HCT116 (cell line): ENCODE measurements at regions not wholly inside any gene's neighbourhood (a gene's known extent, or its start where the extent isn't known, plus 50 kb on each side); places are given as distances from the start of the nearest gene placed in this dataset.

ENCODE experiments used
- ATAC-seq: fragments of 200-7000 bp; cut with Tn5 transposase; 2 replicates; pipeline ENCODE4 v1.9.1; 2020; ENCODE audit warnings: mild to moderate bottlenecking, moderate library complexity
- BruUV-seq: library from RNA; stranded (reverse); fragments of 400-500 nt; replicated peaks from 2 replicates; lab custom pipeline; 2021; lab: Mats Ljungman, UMichigan
- CTCF ChIA-PET: fragments of 300-600 bp; sonication (Branson Sonifier 250); formaldehyde crosslinking; loops from one replicate; lab custom pipeline; 2021; ENCODE audit warnings: antibody characterized with exemption; lab: Charles Lee
- POLR2A ChIA-PET: fragments of 300-600, 350-600 bp; sonication (Branson Sonifier 250); formaldehyde crosslinking; loops from one replicate; lab custom pipeline; 2021; ENCODE audit warnings: antibody characterized with exemption; lab: Charles Lee
- RAD21 ChIA-PET, 2 experiments: fragments of 300-600 bp; sonication (Branson Sonifier 250); formaldehyde crosslinking; loops; one replicate each; lab custom pipeline; 2023; ENCODE audit warnings: low total read pairs in 2 of 2; ENCODE audit not compliant: uncharacterized antibody in 2 of 2, unreplicated experiment in 2 of 2, low non-redundant PET in 1 of 2; lab: Charles Lee
- DNase-seq: peaks from one replicate; pipeline ENCODE4 v3.0.0-alpha.2; 2010; ENCODE audit warnings: low read depth, low spot score
- H2AFZ ChIP-seq: fragments of 200-600 bp; shearing (Covaris generic), sonication (generic); 2 replicates; pipeline ENCODE4 v1.6.1; 2017; ENCODE audit warnings: low read depth, mixed run types, mixed read lengths, antibody characterized with exemption, low read length; ENCODE audit not compliant: poor library complexity, severe bottlenecking
- H3K27ac ChIP-seq: 2 replicates; pipeline ENCODE4 v1.5.1; 2012; ENCODE audit warnings: low read depth, low read length
- H3K27me3 ChIP-seq: fragments of 200-600 bp; sonication (generic); 2 replicates; pipeline ENCODE4 v1.6.1; 2016; ENCODE audit warnings: mixed run types, low read length, mixed read lengths; ENCODE audit not compliant: insufficient read depth
- H3K36me3 ChIP-seq, 2 experiments: fragments of 200-500 bp in 1 of 2; fragments of 200-600 bp in 1 of 2; sonication (Bioruptor generic) in 1 of 2; sonication (generic) in 1 of 2; 2 replicates each; pipeline versions ENCODE4 v1.5.1 to v1.6.1; 2014 to 2016; ENCODE audit warnings: low read length in 2 of 2, inconsistent platforms in 1 of 2, mixed read lengths in 1 of 2, mixed run types in 1 of 2; ENCODE audit not compliant: insufficient read depth in 2 of 2, control insufficient read depth in 1 of 2
- H3K4me1 ChIP-seq, 2 experiments: fragments of 200-600 bp in 1 of 2; sonication (generic) in 1 of 2; 2 replicates each; pipeline versions ENCODE4 v1.5.1 to v1.6.1; 2012 to 2017; ENCODE audit warnings: low read length in 2 of 2, inconsistent platforms in 1 of 2, mild to moderate bottlenecking in 1 of 2, mixed read lengths in 1 of 2, mixed run types in 1 of 2, moderate library complexity in 1 of 2; ENCODE audit not compliant: insufficient read depth in 2 of 2, control insufficient read depth in 1 of 2
- H3K4me2 ChIP-seq: fragments of 200-600 bp; sonication (generic); 2 replicates; pipeline ENCODE4 v1.6.1; 2017; ENCODE audit warnings: mixed run types, low read length, mixed read lengths
- H3K4me3 ChIP-seq, 2 experiments: fragments of 200-600 bp in 1 of 2; sonication (generic) in 1 of 2; replicated peaks in 1 of 2; 2 replicates each; pipeline ENCODE4 v1.5.1; 2011 to 2016; ENCODE audit warnings: low read length in 2 of 2, control low read depth in 1 of 2, low read depth in 1 of 2, mild to moderate bottlenecking in 1 of 2, mixed read lengths in 1 of 2, mixed run types in 1 of 2
- H3K79me2 ChIP-seq: fragments of 200-600 bp; sonication (generic); 2 replicates; pipeline ENCODE4 v1.6.1; 2017; ENCODE audit warnings: mild to moderate bottlenecking, mixed run types, low read length, moderate library complexity, mixed read lengths; ENCODE audit not compliant: insufficient read depth
- H3K9ac ChIP-seq: fragments of 200-600 bp; sonication (generic); 2 replicates; pipeline ENCODE4 v1.6.1; 2016; ENCODE audit warnings: low read length, mixed read lengths
- H3K9me2 ChIP-seq: fragments of 200-600 bp; sonication (generic), shearing (Covaris generic); 2 replicates; pipeline ENCODE4 v1.6.1; 2017; ENCODE audit warnings: mixed run types, mild to moderate bottlenecking, moderate library complexity; ENCODE audit not compliant: insufficient read depth
- H3K9me3 ChIP-seq, 2 experiments: fragments of 200-500 bp in 1 of 2; fragments of 200-600 bp in 1 of 2; sonication (Bioruptor generic) in 1 of 2; sonication (generic) in 1 of 2; 2 replicates each; pipeline ENCODE4 v1.6.1; 2014 to 2017; ENCODE audit warnings: low read length in 2 of 2, mixed read lengths in 2 of 2, inconsistent platforms in 1 of 2, low read depth in 1 of 2, mild to moderate bottlenecking in 1 of 2, mixed run types in 1 of 2, moderate library complexity in 1 of 2; ENCODE audit not compliant: control insufficient read depth in 1 of 2, insufficient read depth in 1 of 2
- H4K20me1 ChIP-seq: fragments of 200-600 bp; sonication (generic), shearing (Covaris generic); 2 replicates; pipeline ENCODE4 v1.6.1; 2017; ENCODE audit warnings: mixed run types, mild to moderate bottlenecking, moderate library complexity; ENCODE audit not compliant: insufficient read depth
- CBX3 ChIP-seq: IDR thresholded peaks from 2 replicates; pipeline ENCODE4 v1.6.1; 2012; ENCODE audit warnings: low read depth
- CEBPB ChIP-seq: IDR thresholded peaks from 2 replicates; pipeline ENCODE4 v1.6.1; 2012; ENCODE audit warnings: low read depth
- EGR1 ChIP-seq: IDR thresholded peaks from 2 replicates; pipeline ENCODE4 v1.6.1; 2012; ENCODE audit warnings: low read depth
- ELF1 ChIP-seq: IDR thresholded peaks from 2 replicates; pipeline ENCODE4 v1.6.1; 2012; ENCODE audit warnings: low read depth, borderline replicate concordance
- EZH2 ChIP-seq: fragments of 200-600 bp; sonication (generic); IDR thresholded peaks from 2 replicates; pipeline ENCODE4 v1.6.1; 2017; ENCODE audit warnings: antibody characterized with exemption, mixed run types
- EZH2phosphoT487 ChIP-seq: fragments of 200-600 bp; IDR thresholded peaks from 2 replicates; pipeline ENCODE4 v1.6.1; 2018; ENCODE audit warnings: antibody characterized with exemption, borderline replicate concordance
- FOSL1 ChIP-seq: IDR thresholded peaks from 2 replicates; pipeline ENCODE4 v1.6.1; 2012; ENCODE audit warnings: low read depth
- RAD21 ChIP-seq: IDR thresholded peaks from 2 replicates; pipeline ENCODE4 v1.6.1; 2012; ENCODE audit warnings: low read depth, mild to moderate bottlenecking
- SIN3A ChIP-seq: IDR thresholded peaks from 2 replicates; pipeline ENCODE4 v1.6.1; 2012; ENCODE audit warnings: low read depth
- SP1 ChIP-seq: IDR thresholded peaks from 2 replicates; pipeline ENCODE4 v1.6.1; 2012; ENCODE audit warnings: low read depth
- TCF7L2 ChIP-seq: IDR thresholded peaks from 2 replicates; pipeline ENCODE4 v1.7.0; 2011; ENCODE audit warnings: borderline replicate concordance, inconsistent platforms; ENCODE audit not compliant: insufficient read depth, insufficient read length; ENCODE audit errors: extremely low read depth
- YY1 ChIP-seq: IDR thresholded peaks from 2 replicates; pipeline ENCODE4 v1.6.1; 2011; ENCODE audit warnings: low read length, low read depth, moderate library complexity, mild to moderate bottlenecking; ENCODE audit not compliant: insufficient replicate concordance; ENCODE audit errors: extremely low read depth
- ZFX ChIP-seq: fragments of 450-650 bp; IDR thresholded peaks from 2 replicates; pipeline ENCODE4 v1.6.1; 2017
- ZNF274 ChIP-seq: fragments of 200-500 bp; sonication (Bioruptor generic); IDR thresholded peaks from 2 replicates; pipeline ENCODE4 v1.6.1; 2014; ENCODE audit warnings: mild to moderate bottlenecking, low read depth, low read length, inconsistent platforms
- intact Hi-C: fragments of 100-400 bp; cut with micrococcal nuclease; formaldehyde crosslinking; loops from 2 replicates; pipeline ENCODE4 v1.10.0; 2022
- TF ChIP-seq, protein P1 (sequence below): IDR thresholded peaks from 2 replicates; pipeline ENCODE4 v1.6.1; 2012
- TF ChIP-seq, protein P2 (sequence below), 3 experiments: fragments of 200-600 bp in 1 of 3; sonication (generic) in 1 of 3; IDR thresholded peaks in 2 of 3; conservative IDR thresholded peaks in 1 of 3; 2 replicates each; pipeline ENCODE4 v1.5.1; 2012 to 2017; ENCODE audit warnings: low read depth in 2 of 3, low read length in 2 of 3, antibody characterized with exemption in 1 of 3, borderline replicate concordance in 1 of 3, control low read depth in 1 of 3, mild to moderate bottlenecking in 1 of 3, mixed read lengths in 1 of 3, mixed run types in 1 of 3, moderate library complexity in 1 of 3; ENCODE audit not compliant: insufficient read depth in 1 of 3
- TF ChIP-seq, protein P3 (sequence below): IDR thresholded peaks from 2 replicates; pipeline ENCODE4 v1.6.1; 2011; ENCODE audit warnings: mild to moderate bottlenecking, low read length, moderate library complexity; ENCODE audit not compliant: insufficient replicate concordance; ENCODE audit errors: extremely low read depth
- TF ChIP-seq, protein P4 (sequence below): IDR thresholded peaks from 2 replicates; pipeline ENCODE4 v1.6.1; 2012

DNA sequence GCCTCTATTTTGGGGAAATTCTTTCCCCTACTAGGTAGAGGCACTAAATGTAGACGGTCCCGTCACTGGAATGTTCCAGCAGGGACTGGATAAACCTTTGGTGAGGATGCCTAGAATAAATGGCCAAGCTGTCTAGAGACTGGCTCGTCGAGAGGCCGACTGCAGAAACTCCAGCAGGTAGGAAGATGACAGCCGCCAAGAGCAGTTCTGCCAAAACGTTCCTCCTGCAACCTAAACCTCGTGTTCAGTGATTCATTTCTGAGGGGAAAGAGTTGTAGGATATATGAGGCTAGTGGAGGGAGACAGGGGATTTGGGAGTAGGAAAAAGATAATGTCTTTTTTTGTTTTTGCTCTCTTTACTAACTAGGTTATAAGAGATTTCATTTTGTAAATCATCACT, 184.7 kb upstream of the GDF10 start:
- no TSS peak for BruUV-seq
- H3K9me2 ChIP-seq = no peaks in the 10 kb centered on the region

More for the DNA sequence above, 184.7 kb upstream of the GDF10 start:
- Histone ChIP-seq H3K4me2 (no peak overlapping the region), H3K4me3 (no peak overlapping the region), H3K9ac (no peak overlapping the region), H4K20me1 (no peaks in the 10 kb centered on the region), H3K36me3 (no peaks in the 10 kb centered on the region), H3K9me3 (no peaks in the 10 kb centered on the region)
- DNase-seq = no peak
- CTCF ChIA-PET = no interaction called here
- TF ChIP-seq ZNF274 (no peak), CBX3 (no peak), EGR1 (no peak), TCF7L2 (no peak), SP1 (no peak), RAD21 (no peak), ELF1 (no peak), FOSL1 (no peak), SIN3A (no peak), EZH2phosphoT487 (no peak), ZFX (no peak), YY1 (no peak), EZH2 (no peak), CEBPB (no peak)
- TF ChIP-seq, protein P1, sequence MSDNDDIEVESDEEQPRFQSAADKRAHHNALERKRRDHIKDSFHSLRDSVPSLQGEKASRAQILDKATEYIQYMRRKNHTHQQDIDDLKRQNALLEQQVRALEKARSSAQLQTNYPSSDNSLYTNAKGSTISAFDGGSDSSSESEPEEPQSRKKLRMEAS = no peak
- TF ChIP-seq, protein P2, sequence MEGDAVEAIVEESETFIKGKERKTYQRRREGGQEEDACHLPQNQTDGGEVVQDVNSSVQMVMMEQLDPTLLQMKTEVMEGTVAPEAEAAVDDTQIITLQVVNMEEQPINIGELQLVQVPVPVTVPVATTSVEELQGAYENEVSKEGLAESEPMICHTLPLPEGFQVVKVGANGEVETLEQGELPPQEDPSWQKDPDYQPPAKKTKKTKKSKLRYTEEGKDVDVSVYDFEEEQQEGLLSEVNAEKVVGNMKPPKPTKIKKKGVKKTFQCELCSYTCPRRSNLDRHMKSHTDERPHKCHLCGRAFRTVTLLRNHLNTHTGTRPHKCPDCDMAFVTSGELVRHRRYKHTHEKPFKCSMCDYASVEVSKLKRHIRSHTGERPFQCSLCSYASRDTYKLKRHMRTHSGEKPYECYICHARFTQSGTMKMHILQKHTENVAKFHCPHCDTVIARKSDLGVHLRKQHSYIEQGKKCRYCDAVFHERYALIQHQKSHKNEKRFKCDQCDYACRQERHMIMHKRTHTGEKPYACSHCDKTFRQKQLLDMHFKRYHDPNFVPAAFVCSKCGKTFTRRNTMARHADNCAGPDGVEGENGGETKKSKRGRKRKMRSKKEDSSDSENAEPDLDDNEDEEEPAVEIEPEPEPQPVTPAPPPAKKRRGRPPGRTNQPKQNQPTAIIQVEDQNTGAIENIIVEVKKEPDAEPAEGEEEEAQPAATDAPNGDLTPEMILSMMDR (IDR thresholded peaks at IDR 0.05 in 2 of 3, conservative IDR thresholded peaks at IDR 0.05 in 1 of 3; ENCODE audit: borderline replicate concordance in 1 of 3, insufficient read depth in 1 of 3, low read depth in 2 of 3, low read length in 2 of 3) = no peak
- TF ChIP-seq, protein P3, sequence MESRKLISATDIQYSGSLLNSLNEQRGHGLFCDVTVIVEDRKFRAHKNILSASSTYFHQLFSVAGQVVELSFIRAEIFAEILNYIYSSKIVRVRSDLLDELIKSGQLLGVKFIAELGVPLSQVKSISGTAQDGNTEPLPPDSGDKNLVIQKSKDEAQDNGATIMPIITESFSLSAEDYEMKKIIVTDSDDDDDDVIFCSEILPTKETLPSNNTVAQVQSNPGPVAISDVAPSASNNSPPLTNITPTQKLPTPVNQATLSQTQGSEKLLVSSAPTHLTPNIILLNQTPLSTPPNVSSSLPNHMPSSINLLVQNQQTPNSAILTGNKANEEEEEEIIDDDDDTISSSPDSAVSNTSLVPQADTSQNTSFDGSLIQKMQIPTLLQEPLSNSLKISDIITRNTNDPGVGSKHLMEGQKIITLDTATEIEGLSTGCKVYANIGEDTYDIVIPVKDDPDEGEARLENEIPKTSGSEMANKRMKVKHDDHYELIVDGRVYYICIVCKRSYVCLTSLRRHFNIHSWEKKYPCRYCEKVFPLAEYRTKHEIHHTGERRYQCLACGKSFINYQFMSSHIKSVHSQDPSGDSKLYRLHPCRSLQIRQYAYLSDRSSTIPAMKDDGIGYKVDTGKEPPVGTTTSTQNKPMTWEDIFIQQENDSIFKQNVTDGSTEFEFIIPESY = no peak
- TF ChIP-seq, protein P4, sequence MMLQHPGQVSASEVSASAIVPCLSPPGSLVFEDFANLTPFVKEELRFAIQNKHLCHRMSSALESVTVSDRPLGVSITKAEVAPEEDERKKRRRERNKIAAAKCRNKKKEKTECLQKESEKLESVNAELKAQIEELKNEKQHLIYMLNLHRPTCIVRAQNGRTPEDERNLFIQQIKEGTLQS = no peak
- TF ChIP-seq, all 23 proteins: peak for 0
- POLR2A ChIA-PET = no interaction called here
- H3K27ac ChIP-seq = no peak overlapping the region
- H2AFZ ChIP-seq = no peak overlapping the region
- peaks cover 3% of the 10 kb centered on the region; the same call in 1 of the 2 replicates for H3K27me3 ChIP-seq
- no peak for ATAC-seq
- intact Hi-C loops = no loop called here
- RAD21 ChIA-PET = no interaction called here
- H3K79me2 ChIP-seq = no peaks in the 10 kb centered on the region
- no peaks in the 10 kb centered on the region for H3K4me1 ChIP-seq
